Spleen (tissue), 7 donors: ENCODE measurements at regions not wholly inside any gene's neighbourhood (a gene's known extent, or its start where the extent isn't known, plus 50 kb on each side); places are given as distances from the start of the nearest gene placed in this dataset.

Experiments
- POLR2AphosphoS5 ChIP-seq, 3 donors: sonication (generic); formaldehyde crosslinking; IDR thresholded peaks; one replicate each; pipeline ENCODE4 v1.5.1; 2017; ENCODE audit warnings: antibody characterized with exemption in 3 of 3
- TF ChIP-seq, protein P1 (sequence below), 11 experiments: fragments of 200-600 bp in 7 of 11; fragments of 450-650 bp in 4 of 11; sonication (generic) in 4 of 11; IDR thresholded peaks in 8 of 11; conservative IDR thresholded peaks in 3 of 11; 1 replicate in 7 of 11; 2 replicates in 4 of 11; pipeline versions ENCODE4 v1.4.0 to v1.8.0; 2016 to 2021; ENCODE audit warnings: antibody characterized with exemption in 11 of 11, inconsistent platforms in 4 of 11, mild to moderate bottlenecking in 1 of 11
- donor health status: DM: no; HTN: no; CAD: no; lungs with moderate emphysema.
- donor health status: DM: no; HTN: no; CAD: no.
- donor health status: DM: no; HTN: no; CAD: no.

DNA sequence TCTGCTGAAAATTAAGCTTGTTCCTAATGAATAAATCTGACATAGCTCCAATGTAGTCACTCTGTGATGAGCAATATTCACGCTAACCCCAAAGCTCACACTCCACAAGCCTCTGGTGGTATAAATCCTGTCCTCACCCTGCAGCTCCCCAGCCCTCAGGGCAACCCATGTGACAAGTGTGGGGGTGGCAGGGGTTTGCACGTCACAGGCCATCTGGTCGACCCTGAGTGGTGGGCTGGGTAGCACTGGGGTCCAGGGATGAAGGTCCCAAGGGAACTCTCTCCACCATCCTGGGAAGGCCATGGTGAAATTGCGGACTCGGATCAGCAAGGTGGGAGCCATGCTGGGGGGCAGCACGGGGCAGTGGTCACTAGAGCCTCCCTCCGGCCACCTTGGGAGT is 100.0 kb upstream of the SOX1 start:
- TF ChIP-seq, protein P1, sequence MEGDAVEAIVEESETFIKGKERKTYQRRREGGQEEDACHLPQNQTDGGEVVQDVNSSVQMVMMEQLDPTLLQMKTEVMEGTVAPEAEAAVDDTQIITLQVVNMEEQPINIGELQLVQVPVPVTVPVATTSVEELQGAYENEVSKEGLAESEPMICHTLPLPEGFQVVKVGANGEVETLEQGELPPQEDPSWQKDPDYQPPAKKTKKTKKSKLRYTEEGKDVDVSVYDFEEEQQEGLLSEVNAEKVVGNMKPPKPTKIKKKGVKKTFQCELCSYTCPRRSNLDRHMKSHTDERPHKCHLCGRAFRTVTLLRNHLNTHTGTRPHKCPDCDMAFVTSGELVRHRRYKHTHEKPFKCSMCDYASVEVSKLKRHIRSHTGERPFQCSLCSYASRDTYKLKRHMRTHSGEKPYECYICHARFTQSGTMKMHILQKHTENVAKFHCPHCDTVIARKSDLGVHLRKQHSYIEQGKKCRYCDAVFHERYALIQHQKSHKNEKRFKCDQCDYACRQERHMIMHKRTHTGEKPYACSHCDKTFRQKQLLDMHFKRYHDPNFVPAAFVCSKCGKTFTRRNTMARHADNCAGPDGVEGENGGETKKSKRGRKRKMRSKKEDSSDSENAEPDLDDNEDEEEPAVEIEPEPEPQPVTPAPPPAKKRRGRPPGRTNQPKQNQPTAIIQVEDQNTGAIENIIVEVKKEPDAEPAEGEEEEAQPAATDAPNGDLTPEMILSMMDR (IDR thresholded peaks at IDR 0.05 in 8 of 11, conservative IDR thresholded peaks at IDR 0.05 in 3 of 11) = no peak
- no peak for TF ChIP-seq POLR2AphosphoS5 (IDR thresholded peaks at IDR 0.05)
